NCI-H2029 (cell line): ENCODE measurements at regions not wholly inside any gene's neighbourhood (a gene's known extent, or its start where the extent isn't known, plus 50 kb on each side); places are given as distances from the start of the nearest gene placed in this dataset.
"Not testable (repeated sequence)": the region's sequence is repeated elsewhere in the genome, so short reads cannot be mapped to it uniquely, and the experiment has no call there.

ENCODE experiments used
- DNase-seq: peaks from one replicate; lab custom pipeline; 2025; lab: John Stamatoyannopoulos, UW

DNA sequence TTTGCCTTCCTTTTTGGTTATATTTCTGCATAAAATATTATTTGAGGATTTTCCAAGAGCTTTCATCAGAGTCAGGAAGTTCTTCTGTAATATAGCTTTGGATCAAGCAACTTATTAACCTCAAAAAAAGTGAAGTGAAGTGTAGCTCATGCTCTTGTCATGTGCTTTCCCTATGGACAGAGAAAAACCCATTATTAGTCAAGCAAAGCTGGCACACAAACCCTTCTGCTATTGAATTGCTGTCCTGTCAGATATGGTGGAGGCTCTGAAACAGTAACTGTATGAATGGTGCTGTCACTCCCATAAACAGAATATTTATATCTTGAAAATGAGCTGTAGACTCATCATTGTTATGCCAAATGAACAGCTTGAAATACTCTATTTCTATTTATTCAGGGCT is 1533.3 kb downstream of the RPIA start:
- DNase-seq = not testable (repeated sequence)

DNA sequence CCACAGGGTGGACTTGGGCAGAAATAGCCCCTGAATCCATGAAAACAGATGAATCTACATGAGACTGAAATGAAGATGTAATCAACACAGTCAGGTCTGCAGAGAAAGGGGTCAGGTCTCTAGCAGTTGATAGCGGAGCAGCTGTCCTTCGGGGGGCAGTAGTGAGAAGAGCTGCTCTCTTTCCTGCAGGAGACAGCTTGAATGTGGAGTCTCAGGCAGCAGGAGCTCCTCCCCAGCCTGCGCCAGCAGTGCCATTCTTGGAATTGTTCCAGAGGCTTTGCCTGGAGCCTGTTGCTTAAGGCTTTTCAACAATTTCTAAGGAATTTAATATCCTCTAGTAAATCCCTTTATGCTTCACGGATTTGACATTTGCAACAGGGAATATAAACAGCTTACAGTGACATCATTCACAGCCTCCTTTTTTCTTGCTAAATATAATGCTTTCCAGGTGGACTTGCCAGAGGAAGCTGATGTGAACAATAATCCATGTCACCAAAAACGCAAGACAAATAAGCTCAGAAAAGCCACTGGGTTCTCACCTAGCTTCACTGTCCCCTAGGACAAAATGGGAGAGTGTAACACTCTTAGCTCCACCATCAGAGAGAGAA is 1535.1 kb downstream of the RPIA start:
- not testable (repeated sequence) for DNase-seq

DNA sequence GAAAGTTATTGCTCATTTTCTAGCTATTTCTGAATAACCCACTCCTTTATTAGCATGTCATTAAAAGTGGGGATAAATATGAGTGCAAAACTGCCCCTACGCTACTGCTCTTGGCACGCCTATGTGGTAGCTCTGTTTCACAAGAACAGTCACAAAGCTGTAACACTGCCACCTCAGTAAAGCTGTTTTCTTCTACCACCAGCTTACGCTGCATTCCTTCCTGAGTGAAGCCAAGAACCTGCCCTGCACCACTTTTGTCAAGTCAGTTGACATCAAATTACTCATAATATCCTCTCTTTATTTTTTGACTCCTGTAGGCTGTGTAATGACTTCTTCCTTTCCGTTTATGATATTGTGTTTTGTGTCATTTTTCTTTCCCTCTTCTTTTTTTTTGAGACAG is 1539.7 kb downstream of the RPIA start:
- not testable (repeated sequence) for DNase-seq

DNA sequence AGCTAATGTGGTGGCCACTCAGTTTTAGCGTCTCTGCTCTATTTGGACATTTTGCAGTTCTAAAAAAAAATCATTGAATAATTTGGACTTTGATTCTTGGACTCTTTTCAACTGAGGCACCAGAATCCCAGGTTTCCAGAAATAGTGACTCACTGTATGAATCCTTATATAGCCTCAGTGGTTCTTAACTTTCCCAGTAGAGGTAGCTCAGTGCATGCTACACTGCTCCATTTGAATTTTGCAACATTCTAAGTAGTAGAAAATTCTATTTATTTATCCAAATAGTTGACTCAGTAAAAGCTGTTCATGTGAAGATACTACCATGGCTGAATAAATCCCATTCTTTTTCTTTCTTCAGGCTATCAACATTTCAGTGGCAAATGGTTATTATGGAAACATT is 1544.0 kb downstream of the RPIA start:
- DNase-seq = not testable (repeated sequence)

DNA sequence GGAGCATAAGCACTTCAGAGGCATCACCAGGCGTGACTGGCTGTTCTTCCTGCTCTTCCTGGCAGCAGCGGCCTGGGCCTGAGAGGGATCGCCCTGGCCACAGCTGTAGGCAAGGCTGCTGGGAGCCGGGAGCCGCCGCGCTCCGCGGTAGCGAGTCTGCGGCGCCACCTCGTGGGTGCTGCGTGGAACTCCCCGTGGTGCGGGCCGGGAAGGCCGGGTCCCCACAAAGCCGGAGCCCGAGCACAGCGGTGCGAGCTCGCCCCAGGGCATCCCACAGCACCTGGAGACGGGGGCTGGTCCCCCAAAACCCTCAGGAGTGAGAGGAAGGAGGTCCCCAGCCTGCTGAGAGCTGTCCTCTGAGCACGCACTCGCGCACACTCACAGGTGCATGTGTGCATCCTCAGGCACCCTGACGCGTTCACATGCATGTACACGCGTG is 1546.5 kb downstream of the RPIA start:
- DNase-seq = not testable (repeated sequence)

DNA sequence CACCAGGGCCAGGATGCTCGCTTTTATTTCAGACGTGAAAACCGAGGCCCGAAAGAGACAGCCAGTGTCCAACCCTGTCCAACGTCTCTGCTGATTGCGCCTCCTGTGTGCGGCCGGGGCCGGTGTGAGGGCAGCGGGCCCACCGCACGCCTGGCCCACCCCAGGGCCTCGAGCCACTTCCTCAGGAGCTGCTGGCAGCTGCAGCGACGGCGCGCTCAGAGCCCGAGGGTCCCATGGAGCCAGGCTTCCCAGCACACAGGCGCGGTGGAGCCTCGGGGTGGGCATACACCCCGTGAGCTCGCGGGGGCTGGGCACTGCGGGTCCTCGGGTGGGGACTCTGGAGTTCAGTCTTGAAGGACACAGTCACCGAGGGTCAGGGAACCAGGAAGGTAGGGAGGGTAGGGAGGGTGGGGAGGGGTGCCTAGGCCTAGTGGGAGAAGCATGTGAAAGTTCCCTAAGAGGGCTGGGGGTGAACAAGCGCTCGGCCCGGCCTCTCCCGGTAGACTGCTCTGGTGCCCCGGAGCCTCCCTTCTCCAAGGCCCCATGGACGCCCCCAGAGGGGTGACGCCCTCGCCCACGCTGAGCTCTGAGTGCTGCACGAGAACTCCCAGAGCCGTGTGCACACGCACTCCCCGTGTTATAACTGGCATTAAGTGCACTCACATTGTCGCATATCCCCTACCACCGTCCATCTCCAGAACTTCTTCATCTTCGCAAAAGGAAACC is 1547.2 kb downstream of the RPIA start:
- DNase-seq = not testable (repeated sequence)

DNA sequence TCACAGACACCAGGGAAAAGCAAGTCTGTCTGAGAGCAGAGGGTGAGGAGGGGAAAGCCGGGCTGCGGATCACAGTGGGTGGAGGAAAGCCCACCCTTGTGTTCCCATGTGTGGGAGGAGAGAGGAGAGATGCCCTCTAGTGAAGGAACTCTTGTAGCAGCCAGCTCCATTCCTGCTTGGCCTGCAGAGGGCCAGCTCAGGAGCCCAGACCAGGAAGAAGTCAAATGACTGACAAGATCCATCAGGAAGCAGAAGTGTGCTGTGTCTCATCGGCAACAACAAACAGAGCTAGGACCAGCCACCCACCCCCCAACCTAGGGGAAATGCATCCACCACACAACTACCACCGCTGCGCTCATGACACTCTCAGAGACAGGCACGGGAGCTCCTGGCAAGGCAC is 1548.3 kb downstream of the RPIA start:
- not testable (repeated sequence) for DNase-seq

DNA sequence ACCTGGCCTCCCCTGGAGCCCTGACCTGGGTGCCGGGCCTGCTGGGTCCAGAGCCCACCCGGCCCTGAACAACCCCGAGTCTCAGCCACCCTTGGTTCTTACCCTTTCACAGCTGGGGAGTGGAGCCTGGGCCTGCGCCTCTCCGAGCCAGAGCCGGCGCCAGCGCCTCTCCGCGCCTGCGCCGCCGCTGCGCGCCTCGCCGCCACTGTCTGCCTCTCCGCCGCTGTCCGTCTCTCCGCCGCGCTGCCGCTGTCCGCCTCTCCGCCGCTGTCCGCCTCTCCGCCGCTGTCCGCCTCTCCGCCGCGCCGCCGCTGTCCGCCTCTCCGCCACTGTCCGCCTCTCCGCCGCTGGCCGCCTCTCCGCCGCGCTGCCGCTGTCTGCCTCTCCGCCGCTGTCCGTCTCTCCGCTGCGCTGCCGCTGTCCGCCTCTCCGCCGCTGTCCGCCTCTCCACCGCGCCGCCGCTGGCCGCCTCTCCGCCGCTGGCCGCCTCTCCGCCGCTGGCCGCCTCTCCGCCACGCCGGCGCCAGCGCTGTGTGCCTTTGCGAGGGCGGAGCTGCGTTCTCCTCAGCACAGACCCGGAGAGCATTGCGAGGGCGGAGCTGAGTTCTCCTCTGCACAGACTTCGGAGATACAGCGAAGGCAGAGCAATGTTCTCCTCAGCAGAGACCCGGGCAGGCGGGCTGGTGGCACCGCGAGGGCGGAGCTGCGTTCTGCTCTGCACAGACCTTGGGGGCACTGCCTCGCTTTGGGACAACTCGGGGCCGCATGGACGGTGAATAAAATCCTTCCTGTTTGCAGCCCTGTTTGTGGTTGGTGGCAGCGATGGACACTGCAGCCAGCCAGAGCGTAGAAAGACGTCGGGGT is 1553.7 kb downstream of the RPIA start:
- not testable (repeated sequence) for DNase-seq

DNA sequence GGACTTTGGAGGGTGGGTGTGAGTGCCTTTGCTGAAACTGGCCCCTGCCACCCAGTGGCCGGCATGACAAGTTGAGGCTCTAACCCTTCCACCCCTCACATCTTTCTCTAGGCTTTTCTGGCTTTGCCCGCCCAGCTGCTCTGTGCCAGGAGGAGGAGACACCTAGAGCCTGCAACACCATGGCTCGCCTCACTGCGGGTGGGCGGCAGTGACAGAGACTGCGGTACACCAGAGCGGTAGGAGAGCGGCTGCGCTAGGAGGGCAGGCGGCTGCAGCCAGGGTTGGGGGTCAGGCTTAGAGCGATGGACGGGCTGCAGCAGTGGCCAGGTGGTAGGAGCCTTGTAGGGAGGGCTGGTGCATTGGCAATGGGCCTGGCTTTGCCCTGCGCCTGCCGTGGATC is 1556.9 kb downstream of the RPIA start:
- not testable (repeated sequence) for DNase-seq

DNA sequence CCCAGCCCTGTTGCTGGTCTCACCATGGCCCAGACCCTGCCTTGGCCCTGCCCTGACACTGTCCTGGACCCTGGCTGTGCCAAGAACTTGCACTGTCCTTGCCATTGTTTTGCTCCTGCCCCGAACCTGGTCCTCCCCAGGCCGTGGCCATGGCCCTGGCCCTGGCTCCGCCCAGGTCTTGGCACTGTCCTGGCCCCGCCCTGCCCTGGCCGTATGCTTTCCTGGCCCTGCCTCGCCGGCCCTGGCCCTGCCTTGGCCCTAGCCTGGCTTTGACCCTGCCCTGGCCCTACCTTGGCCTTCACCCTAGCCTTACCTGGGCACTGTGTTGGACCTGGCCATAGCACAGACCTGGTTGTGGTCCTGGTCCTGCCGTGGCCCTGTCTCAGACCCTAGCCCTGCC is 1558.9 kb downstream of the RPIA start:
- DNase-seq = not testable (repeated sequence)

DNA sequence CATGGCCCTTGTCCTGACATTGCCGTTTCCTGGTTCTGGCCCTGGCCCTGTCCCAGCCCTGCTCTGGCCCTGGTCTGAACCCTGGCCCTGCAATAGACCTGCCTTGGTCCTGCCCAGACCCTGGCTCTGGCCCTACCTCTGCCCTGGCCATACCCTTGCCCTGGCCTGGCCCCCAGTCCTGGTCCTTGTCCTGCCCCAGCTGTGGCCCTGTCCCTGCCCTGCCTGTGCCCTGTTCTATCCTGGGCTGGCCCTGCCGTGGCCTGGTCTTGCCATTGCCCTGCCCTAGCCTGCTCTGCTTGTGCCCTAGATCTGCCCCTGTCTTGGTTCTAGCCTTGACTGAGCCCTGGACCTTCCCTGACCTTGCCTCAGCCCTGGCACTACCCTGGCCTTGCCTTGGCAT is 1560.1 kb downstream of the RPIA start:
- DNase-seq = not testable (repeated sequence)

DNA sequence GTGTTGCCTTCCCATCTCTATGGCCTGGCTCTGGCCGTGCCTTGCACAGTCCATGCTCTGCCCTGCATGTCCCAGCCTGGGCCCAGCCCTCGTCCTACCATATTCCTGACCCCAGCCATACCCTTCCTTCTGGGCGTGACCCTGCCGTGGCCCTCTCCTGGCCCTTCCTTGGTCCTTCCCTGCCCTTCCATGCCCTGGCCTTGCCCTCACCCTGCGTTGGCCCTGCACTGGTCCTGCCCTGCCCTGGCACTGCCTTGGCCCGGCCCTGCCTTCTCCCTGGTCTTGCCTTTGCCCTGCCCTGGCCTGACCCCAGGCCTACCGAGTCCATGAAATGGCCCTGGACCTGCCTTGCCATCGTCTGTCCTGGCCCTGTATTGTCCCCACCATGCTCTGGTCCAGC is 1561.8 kb downstream of the RPIA start:
- DNase-seq = not testable (repeated sequence)

DNA sequence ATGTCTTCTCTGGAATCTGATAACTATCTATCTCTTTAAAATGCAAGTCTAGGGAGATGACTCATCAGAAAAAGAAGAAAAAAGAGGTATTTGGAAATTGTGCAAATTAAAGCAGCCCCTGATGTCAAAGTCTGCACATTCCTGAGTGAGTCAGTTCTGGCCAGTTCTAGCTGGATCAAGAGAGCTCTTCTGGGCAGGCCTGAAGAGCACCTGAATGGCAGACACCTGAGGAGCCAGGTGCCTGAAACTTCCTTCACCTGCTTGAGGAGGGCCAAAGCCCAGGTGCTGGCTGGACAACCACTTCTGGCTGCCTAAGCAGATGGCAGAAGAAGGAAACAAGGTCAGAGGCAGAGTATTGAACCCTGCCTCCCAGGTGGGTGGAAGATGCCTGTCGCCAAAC is 1575.4 kb downstream of the RPIA start:
- DNase-seq = not testable (repeated sequence)

DNA sequence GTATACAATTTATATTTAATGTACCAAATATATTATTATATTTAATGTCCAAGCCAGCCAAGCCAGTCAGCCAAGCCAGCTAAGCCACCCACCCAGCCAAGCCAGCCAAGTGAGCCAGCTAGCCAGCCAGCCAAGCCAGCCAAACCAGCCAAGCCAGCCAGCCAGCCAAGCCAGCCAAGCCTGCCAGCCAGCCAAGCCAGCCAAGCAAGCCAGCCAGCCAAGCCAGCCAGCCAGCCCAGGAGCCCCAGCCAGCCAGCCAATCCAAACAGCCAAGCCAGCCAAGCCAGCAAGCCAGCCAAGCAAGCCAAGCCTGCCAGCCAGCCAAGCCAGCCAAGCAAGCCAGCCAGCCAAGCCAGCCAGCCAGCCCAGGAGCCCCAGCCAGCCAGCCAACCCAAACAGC is 1596.3 kb downstream of the RPIA start:
- DNase-seq = not testable (repeated sequence)

DNA sequence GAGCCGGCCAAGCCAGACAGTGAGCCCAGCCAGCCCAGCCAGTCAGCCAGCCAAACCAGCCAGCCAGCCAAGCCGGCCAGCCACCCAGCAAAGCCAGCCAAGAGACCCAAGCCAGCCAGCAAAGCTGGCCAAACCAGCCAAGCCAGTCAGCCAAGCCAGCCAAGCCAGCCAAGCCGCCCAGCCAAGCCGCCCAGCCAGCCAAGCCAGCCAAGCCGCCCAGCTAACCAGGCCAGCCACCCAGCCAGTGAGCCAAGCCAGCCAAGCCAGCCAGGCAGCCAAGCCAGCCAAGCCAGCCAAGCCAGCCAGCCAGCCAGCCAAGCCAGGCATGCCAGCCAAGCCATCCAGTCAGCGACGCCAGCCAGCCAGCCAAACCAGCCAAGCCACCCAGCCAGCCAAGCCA is 1596.9 kb downstream of the RPIA start:
- DNase-seq = not testable (repeated sequence)

DNA sequence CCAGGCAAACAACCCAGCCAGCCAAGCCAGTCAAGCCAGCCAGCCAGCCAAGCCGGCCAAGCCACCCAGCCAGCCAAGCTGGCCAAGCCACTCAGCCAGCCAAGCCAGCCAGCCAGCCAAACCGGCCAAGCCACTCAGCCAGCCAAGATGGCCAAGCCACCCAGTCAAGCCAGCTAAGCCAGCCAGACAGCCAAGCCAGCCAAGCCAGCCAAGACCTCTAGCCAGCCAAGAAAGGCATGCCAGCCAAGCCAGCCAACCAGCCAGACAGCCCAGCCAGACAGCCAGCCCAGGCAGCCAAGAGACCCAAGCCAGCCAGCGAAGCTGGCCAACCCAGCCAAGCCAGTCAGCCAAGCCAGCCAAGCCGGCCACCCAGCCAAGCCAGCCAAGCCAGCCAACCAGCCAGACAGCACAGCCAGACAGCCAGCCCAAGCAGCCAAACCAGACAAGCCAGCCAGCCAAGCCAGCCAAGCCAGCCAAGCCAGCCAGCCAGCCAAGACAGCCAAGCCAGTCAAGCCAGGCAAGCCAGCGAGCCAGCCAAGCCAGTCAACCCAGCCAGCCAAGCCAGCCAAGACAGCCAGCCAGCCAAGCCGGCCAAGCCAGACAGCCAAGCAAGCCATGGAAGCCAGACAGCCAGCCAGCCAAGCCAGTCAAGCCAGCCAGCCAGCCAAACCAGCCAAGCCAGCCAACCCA is 1598.0 kb downstream of the RPIA start:
- not testable (repeated sequence) for DNase-seq

DNA sequence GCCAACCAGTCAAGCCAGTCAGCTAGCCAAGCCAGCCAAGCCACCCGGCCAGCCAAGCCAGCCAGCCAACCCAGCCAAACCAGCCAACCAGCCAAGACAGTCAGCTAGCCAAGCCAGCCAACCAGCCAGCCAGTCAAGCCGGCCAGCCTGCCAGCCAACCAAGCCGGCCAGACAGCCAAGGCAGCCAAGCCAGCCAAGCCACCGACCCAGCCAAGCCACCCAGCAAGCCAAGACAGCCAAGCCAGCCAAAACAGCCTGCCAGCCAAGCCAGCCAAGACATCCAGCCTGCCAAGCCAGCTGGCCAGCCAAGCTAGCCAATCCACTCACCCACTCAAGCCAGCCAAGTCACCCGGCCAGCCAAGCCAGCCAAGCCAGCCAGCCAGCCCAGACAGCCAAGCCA is 1599.2 kb downstream of the RPIA start:
- DNase-seq = not testable (repeated sequence)

DNA sequence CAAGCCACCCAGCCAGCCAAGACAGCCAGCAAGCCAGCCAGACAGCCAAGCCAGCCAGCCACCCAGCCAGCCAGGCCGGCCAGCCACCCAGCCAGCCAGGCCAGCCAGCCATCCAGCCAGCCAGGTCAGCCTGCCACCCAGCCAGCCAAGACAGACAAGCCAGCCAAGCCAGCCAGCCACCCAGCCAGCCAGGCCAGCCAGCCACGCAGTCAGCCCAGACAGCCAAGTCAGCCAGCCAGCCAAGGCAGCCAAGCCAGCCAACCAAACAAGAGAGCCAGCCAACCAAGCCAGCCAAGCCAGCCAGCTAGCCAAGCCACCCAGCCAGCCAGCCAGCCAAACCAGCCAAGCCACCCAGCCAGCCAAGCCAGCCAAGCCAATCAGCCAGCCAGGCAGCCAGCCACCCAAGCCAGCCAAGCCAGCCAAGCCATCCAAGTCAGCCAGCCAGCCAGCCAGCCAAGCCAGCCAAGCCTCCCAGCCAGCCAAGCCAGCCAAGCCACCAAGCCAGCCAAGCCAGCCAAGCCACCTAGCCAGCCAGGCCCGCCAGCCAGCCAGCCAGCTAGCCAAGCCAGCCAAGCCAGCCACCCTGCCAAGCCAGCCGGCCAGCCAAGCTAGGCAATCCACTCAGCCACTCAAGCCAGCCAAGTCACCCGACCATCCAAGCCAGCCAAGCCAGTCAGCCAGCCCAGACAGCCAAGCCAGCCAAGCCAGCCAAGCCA is 1599.9 kb downstream of the RPIA start:
- not testable (repeated sequence) for DNase-seq

DNA sequence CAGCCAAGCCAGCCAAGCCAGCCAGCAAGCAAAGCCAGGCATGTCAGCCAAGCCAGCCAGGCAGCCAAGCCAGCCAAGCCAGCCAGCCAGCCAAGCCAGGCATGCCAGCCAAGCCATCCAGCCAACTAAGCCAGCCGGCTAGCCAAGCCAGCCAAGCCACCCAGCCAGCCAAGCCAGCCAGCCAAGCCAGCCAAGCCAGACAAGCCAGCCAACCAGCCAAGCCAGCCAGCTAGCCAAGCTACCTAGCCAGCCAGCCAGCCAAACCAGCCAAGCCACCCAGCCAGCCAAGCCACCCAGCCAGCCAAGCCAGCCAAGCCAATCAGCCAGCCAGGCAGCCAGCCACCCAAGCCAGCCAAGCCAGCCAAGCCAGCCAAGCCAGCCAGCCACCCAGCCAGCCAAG is 1600.5 kb downstream of the RPIA start:
- DNase-seq = not testable (repeated sequence)

DNA sequence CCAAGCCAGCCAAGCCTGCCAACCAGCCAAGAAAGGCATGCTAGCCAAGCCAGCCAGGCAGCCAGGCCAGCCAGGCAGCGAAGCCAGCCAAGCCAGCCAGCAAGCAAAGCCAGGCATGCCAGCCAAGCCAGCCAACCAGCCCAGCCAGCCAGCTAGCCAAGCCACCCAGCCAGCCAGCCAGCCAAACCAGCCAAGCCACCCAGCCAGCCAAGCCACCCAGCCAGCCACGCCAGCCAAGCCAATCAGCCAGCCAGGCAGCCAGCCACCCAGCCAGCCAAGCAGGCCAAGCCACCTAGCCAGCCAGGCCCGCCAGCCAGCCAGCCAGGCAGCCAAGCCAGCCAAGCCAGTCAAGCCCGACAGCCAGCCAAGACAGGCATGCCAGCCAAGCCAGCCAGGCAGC is 1601.0 kb downstream of the RPIA start:
- not testable (repeated sequence) for DNase-seq

DNA sequence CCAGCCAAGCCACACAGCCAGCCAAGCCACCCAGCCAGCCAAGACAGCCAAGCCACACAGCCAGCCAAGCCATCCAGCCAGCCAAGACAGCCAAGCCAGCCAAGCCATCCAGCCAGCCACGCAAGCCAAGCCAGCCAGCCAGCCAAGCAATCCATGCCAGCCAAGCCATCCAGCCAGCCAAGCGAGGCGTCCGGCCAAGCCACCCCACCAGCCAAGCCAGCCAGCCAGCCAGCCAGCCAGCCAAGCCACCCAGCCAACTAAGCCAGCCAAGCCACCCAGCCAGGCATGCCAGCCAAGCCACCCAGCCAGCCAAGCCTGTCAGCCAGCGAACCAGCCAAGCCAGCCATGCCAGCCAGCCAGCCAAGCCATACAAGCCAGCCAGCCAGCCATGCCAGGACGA is 1601.8 kb downstream of the RPIA start:
- not testable (repeated sequence) for DNase-seq
